ENCODE measurements at regions not wholly inside any gene's neighbourhood (a gene's known extent, or its start where the extent isn't known, plus 50 kb on each side); places are given as distances from the start of the nearest gene placed in this dataset.

DNA sequence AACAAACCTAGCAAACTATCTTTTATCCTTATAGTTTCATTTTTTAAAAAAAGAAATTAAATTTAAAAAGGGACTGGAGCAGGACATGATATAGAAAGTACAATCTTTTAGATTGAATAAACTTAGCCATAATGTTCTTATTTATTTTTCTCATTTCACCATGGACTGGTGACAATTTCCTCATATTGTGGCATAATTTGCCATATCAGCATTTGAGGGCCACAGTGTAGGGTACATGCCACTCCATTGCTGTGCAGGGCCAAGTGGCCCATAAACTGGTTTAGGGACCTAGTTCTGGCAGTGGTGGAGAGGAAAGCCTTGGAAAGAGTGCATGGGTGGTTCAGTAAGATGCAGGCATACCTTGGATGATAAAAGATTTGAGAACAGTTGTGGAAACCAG, 232.9 kb upstream of the ELL2 start:
- dilution Hi-C loops (cut with MboI; ENCODE audit: extremely low pct_ligation_motif_present, low sequenced_read_pairs) (no loop called here), intact Hi-C loops (cut with micrococcal nuclease) (no loop called here)
- DNase-seq (ENCODE audit: low read depth, low spot score): no peak
- BruUV-seq (replicated peaks): no TSS peak
- H3K4me2 ChIP-seq (ENCODE audit: insufficient read depth, low read length): no peak overlapping the region
- no peak for FAIRE-seq
- peaks cover 16% of the 10 kb centered on the region for H3K4me1 ChIP-seq (ENCODE audit: control insufficient read depth, extremely low read depth, insufficient read depth, low read length)
- H3K79me2 ChIP-seq (ENCODE audit: control insufficient read depth, insufficient read depth, low read length): no peaks in the 10 kb centered on the region
- H3K36me3 ChIP-seq (ENCODE audit: control insufficient read depth in 2 of 2, extremely low read depth in 1 of 2, insufficient read depth in 2 of 2, low read length in 2 of 2): no peaks in the 10 kb centered on the region
- ChIA-PET CTCF (interaction anchor here (0.7 kb wide), 1 partner anchor 14 kb away, joined by 3 read pairs; no protein-coding TSS in a partner anchor), POLR2A (no interaction called here)
- H3K9me1 ChIP-seq (replicated peaks; ENCODE audit: control insufficient read depth, extremely low read depth, insufficient read depth, low read length): no peaks in the 10 kb centered on the region
- no peak overlapping the region for H3K9ac ChIP-seq (replicated peaks; ENCODE audit: extremely low read depth, insufficient read depth, low read length)
- no peak overlapping the region for H3K4me3 ChIP-seq (replicated peaks in 1 of 3; ENCODE audit: insufficient read depth in 1 of 3, low read depth in 1 of 3, low read length in 3 of 3)
- TF ChIP-seq, protein P1, sequence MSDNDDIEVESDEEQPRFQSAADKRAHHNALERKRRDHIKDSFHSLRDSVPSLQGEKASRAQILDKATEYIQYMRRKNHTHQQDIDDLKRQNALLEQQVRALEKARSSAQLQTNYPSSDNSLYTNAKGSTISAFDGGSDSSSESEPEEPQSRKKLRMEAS (IDR thresholded peaks at IDR 0.05; ENCODE audit: insufficient read depth, insufficient read length): no peak
- no peak for TF ChIP-seq POLR2AphosphoS5 (IDR thresholded peaks at IDR 0.05; ENCODE audit: insufficient read depth, low read depth, low read length)
- TF ChIP-seq MYC (IDR thresholded peaks at IDR 0.05; ENCODE audit: low read depth, low read length): no peak
- TF ChIP-seq GATA2 (IDR thresholded peaks at IDR 0.05; ENCODE audit: insufficient read depth, insufficient read length, low read depth, low read length): no peak
- TF ChIP-seq FOS (IDR thresholded peaks at IDR 0.05; ENCODE audit: borderline replicate concordance, insufficient read depth, low read length): no peak
- TF ChIP-seq, protein P2, sequence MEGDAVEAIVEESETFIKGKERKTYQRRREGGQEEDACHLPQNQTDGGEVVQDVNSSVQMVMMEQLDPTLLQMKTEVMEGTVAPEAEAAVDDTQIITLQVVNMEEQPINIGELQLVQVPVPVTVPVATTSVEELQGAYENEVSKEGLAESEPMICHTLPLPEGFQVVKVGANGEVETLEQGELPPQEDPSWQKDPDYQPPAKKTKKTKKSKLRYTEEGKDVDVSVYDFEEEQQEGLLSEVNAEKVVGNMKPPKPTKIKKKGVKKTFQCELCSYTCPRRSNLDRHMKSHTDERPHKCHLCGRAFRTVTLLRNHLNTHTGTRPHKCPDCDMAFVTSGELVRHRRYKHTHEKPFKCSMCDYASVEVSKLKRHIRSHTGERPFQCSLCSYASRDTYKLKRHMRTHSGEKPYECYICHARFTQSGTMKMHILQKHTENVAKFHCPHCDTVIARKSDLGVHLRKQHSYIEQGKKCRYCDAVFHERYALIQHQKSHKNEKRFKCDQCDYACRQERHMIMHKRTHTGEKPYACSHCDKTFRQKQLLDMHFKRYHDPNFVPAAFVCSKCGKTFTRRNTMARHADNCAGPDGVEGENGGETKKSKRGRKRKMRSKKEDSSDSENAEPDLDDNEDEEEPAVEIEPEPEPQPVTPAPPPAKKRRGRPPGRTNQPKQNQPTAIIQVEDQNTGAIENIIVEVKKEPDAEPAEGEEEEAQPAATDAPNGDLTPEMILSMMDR (IDR thresholded peaks at IDR 0.05; ENCODE audit: extremely low read depth in 1 of 2, insufficient read depth in 1 of 2, low read depth in 1 of 2, low read length in 2 of 2): no peak
- TF ChIP-seq POLR2A (IDR thresholded peaks at IDR 0.05; ENCODE audit: low read depth, low read length): no peak
- TF ChIP-seq EZH2 (IDR thresholded peaks at IDR 0.05; ENCODE audit: borderline replicate concordance, low read depth, low read length, severe bottlenecking): no peak
- TF ChIP-seq JUN (IDR thresholded peaks at IDR 0.05; ENCODE audit: borderline replicate concordance, insufficient read depth, insufficient read length, low read depth): no peak
- no peak overlapping the region for H2AFZ ChIP-seq (ENCODE audit: low read depth, low read length)
- no peak overlapping the region for H3K27ac ChIP-seq (ENCODE audit: insufficient read depth, low read depth, low read length)
- no peaks in the 10 kb centered on the region for H3K27me3 ChIP-seq (ENCODE audit: control insufficient read depth in 2 of 2, insufficient read depth in 2 of 2, low read length in 2 of 2)
- no peaks in the 10 kb centered on the region for H4K20me1 ChIP-seq (replicated peaks; ENCODE audit: control insufficient read depth, extremely low read depth, insufficient read depth, low read length)
- no peaks in the 10 kb centered on the region for H3K9me3 ChIP-seq (replicated peaks; ENCODE audit: control insufficient read depth, insufficient read depth, low read length)
